Stomach smooth muscle (tissue), 2 donors: ENCODE measurements at regions not wholly inside any gene's neighbourhood (a gene's known extent, or its start where the extent isn't known, plus 50 kb on each side); places are given as distances from the start of the nearest gene placed in this dataset.

Source experiments
- H3K27ac ChIP-seq: one replicate; pipeline ENCODE4 v1.7.0; 2013; ENCODE audit warnings: mild to moderate bottlenecking, low read length, inconsistent platforms
- H3K27me3 ChIP-seq, 2 donors: one replicate each; pipeline ENCODE4 v1.7.0; 2013; ENCODE audit warnings: low read length in 2 of 2; ENCODE audit not compliant: insufficient read depth in 2 of 2, control insufficient read depth in 1 of 2
- H3K36me3 ChIP-seq, 2 donors: one replicate each; pipeline ENCODE4 v1.7.0; 2013; ENCODE audit warnings: low read length in 2 of 2; ENCODE audit not compliant: control insufficient read depth in 2 of 2, insufficient read depth in 2 of 2
- H3K4me1 ChIP-seq: one replicate; pipeline ENCODE4 v1.7.0; 2013; ENCODE audit warnings: low read length; ENCODE audit not compliant: control insufficient read depth, insufficient read depth
- H3K4me3 ChIP-seq, 2 donors: one replicate each; pipeline ENCODE4 v1.7.0; 2013; ENCODE audit warnings: low read length in 2 of 2
- H3K9ac ChIP-seq, 2 donors: one replicate each; pipeline ENCODE4 v1.7.0; 2013; ENCODE audit warnings: low read length in 2 of 2, mild to moderate bottlenecking in 1 of 2
- H3K9me3 ChIP-seq, 2 donors: one replicate each; pipeline ENCODE4 v1.7.0; 2013; ENCODE audit warnings: low read length in 2 of 2; ENCODE audit not compliant: control insufficient read depth in 2 of 2
- donor health status: healthy.
- donor health status: Pancreatic carcinoma.

DNA sequence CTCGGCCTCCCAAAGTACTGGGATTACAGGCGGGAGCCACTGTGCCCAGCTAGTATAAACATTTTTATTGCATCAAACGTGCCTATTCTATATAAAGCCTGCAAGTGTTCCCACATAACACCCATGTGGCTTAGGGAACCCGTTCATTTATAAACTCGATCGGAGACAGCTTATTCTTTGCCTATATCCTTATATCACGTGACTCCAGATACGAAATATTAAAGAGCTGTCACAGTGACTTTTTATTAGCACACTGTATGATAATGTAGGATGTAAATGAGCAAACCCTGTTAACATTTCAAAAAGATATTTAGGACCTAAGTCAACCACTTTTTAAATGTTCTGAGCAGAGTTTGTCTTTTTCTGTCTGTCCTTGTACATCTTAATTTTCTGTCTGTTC, 642.9 kb upstream of the ADARB2 start:
- Histone ChIP-seq H3K27me3 (peaks cover 0 to 2% of the 10 kb centered on the region in 2 donors), H3K4me1 (no peaks in the 10 kb centered on the region), H3K9ac (no peak overlapping the region), H3K4me3 (no peak overlapping the region), H3K9me3 (no peaks in the 10 kb centered on the region), H3K36me3 (no peaks in the 10 kb centered on the region), H3K27ac (no peak overlapping the region)

DNA sequence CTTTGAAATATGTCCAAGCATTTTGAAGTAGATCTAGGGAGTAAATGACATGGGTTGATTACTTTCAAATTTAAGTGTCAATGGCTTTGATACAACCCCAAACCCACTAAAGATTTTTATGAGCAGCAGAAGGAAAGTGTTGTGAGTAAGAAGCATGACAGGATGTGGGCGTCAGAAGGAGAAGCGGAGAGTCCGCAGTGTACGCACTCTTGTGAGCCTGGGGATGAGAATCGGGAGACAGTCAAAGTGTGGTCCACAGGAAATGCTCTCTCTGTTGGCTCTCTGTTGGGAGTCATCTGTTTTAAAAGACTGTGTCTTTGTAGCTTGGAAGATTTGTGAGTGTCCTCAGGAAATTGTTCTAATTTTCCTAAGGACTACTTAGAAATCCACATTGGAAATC, 629.8 kb upstream of the ADARB2 start:
- Histone ChIP-seq H3K36me3 (no peaks in the 10 kb centered on the region), H3K27ac (no peak overlapping the region), H3K9ac (no peak overlapping the region), H3K4me1 (no peaks in the 10 kb centered on the region), H3K27me3 (peaks cover 0 to 5% of the 10 kb centered on the region in 2 donors), H3K9me3 (peaks cover 8 to 9% of the 10 kb centered on the region in 2 donors), H3K4me3 (no peak overlapping the region)

DNA sequence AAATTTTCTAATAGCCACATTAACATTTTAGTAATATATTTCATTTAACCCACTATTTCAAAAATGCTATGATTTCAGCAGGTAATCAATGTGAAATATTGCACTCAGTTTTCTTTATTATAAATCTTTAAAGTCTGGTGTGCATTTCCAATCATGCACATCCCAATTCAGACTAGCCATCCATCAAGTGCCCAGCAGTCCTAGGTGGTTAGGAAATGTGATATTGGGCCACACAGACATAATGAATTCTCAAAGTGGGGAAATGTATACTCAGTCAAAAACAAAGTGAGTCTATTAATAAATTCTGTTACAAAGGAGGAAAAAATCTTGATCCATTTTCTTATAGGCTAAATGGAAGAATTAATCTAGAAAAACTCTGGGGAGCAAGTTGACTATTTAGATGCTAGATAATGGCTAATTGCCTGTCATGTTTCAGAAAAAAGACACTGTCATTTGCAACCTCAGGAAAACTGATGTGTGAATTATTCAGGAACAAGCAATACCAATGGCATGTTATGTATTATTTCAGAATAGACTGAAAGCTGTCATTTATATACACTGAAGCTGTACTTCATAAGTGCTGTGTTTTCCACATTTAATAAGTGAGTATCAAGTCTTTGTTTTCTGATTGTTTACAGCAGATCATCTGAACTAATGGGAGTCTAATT, 629.1 kb upstream of the ADARB2 start:
- Histone ChIP-seq H3K27ac (no peak overlapping the region), H3K27me3 (peaks cover 0 to 5% of the 10 kb centered on the region in 2 donors), H3K4me3 (no peak overlapping the region), H3K9ac (no peak overlapping the region), H3K4me1 (no peaks in the 10 kb centered on the region), H3K9me3 (peaks cover 8 to 9% of the 10 kb centered on the region in 2 donors), H3K36me3 (no peaks in the 10 kb centered on the region)

DNA sequence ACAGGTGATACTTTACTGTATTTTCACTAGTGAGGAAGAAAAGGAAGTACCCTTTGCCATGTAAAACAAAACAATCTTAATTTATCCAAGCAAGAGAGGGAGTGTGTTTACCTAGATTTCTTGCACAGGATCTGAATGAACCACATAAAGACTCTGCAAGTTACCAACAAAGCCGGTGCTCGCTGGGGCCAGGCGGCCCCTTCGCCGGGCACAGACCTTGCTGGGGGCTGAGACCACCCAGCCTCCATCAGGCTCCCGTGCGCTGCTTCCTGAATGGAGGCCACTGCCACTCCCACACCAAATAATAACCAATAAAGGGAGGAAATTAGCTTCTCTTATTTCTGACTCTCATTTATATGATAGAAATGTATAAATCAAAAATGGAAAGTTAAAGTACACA, 625.0 kb upstream of the ADARB2 start:
- no peaks in the 10 kb centered on the region for H3K9me3 ChIP-seq
- H3K4me3 ChIP-seq: no peak overlapping the region
- no peak overlapping the region for H3K9ac ChIP-seq
- H3K27me3 ChIP-seq: peaks cover 0 to 3% of the 10 kb centered on the region in 2 donors
- H3K36me3 ChIP-seq: no peaks in the 10 kb centered on the region
- H3K4me1 ChIP-seq: no peaks in the 10 kb centered on the region
- no peak overlapping the region for H3K27ac ChIP-seq

DNA sequence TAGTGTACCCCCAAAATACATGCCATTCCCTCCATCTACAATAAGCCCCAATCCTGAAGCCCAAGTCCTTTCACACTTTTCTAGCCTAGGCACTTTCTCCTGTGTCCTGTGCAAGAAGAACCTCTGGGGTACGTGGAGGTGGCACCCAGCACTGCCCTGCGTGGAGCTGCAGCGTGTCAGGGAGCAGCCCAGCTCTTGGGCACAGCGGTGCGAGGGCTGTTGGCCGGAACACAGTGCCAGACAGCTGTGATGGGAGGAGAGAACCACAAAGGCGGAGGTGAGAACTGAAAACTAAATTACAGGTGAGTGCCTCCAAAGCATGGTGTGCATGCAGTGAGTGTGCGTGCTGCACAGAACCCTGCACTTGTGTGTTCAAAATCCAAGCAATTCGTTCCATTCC, 621.3 kb upstream of the ADARB2 start:
- H3K9ac ChIP-seq: no peak overlapping the region
- no peaks in the 10 kb centered on the region for H3K4me1 ChIP-seq
- no peaks in the 10 kb centered on the region for H3K9me3 ChIP-seq
- no peaks in the 10 kb centered on the region for H3K36me3 ChIP-seq
- H3K27me3 ChIP-seq: peaks cover 0 to 3% of the 10 kb centered on the region in 2 donors
- no peak overlapping the region for H3K27ac ChIP-seq
- no peak overlapping the region for H3K4me3 ChIP-seq

DNA sequence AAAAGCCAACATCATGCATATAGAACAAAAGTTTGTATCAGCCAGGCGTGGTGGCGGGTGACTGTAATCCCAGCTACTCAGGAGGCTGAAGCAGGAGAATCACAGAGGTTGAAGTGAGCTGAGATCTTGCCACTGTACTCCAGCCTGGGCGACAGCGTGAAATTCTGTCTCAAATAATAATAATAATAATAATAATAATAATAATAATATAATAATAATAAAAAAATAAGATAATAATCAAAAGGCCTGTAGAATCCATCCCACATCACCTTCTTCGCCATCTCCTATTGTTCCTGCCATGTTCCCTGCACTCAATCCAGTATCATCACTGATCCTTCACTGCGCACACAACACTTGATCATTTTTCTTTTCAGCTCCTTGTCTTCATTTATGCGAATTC, 619.3 kb upstream of the ADARB2 start:
- H3K9ac ChIP-seq: no peak overlapping the region
- no peak overlapping the region for H3K27ac ChIP-seq

DNA sequence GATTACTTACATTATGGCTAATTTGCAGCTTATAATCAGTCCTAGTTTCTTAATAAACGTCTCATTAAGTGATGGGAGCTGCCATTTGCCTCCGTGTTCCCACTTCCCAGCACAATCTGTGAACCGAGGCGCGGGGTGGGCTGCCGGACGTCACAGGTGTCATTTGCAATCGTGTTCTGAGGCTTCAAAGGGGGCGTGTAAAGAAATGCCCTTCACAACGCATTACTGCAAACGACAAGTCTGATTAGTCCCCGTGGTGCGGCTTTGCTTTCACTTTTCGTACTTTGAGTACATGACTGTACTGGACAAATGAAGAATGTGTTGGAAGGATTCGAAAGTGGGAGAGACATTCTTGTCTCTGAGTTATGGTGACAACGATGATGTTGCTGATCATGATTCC, 614.2 kb upstream of the ADARB2 start:
- H3K27me3 ChIP-seq: no peaks in the 10 kb centered on the region
- H3K9ac ChIP-seq: no peak overlapping the region

More for the DNA sequence above, 619.3 kb upstream of the ADARB2 start:
- H3K27me3 ChIP-seq: peaks cover 0 to 3% of the 10 kb centered on the region in 2 donors
- H3K9me3 ChIP-seq: no peaks in the 10 kb centered on the region
- H3K4me1 ChIP-seq: no peaks in the 10 kb centered on the region
- H3K36me3 ChIP-seq: no peaks in the 10 kb centered on the region
- H3K4me3 ChIP-seq: no peak overlapping the region

DNA sequence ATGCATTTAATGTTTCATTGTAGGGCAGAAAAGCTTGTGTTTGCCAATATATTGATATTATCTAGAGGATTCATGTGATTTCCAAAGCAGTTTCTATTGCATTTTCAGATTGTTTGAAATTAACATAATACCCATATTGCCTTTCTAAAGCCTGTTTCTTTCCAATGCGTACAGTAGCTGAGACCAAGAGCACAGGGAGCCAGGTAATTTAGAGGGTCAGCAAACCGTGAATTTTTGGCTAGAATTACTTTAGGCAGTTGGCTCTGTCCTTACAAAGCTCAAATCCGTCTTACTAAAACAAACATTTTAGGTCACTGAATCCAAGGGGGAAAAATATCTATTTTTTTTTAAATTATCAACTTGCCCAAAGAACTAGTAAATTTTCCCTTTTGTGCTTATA, 604.9 kb upstream of the ADARB2 start:
- Histone ChIP-seq H3K27ac (no peak overlapping the region), H3K36me3 (no peaks in the 10 kb centered on the region), H3K27me3 (no peaks in the 10 kb centered on the region), H3K4me3 (no peak overlapping the region), H3K4me1 (no peaks in the 10 kb centered on the region), H3K9ac (no peak overlapping the region), H3K9me3 (no peaks in the 10 kb centered on the region)

More for the DNA sequence above, 614.2 kb upstream of the ADARB2 start:
- H3K4me3 ChIP-seq: no peak overlapping the region
- H3K9me3 ChIP-seq: no peaks in the 10 kb centered on the region
- no peak overlapping the region for H3K27ac ChIP-seq
- H3K4me1 ChIP-seq: no peaks in the 10 kb centered on the region
- no peaks in the 10 kb centered on the region for H3K36me3 ChIP-seq

DNA sequence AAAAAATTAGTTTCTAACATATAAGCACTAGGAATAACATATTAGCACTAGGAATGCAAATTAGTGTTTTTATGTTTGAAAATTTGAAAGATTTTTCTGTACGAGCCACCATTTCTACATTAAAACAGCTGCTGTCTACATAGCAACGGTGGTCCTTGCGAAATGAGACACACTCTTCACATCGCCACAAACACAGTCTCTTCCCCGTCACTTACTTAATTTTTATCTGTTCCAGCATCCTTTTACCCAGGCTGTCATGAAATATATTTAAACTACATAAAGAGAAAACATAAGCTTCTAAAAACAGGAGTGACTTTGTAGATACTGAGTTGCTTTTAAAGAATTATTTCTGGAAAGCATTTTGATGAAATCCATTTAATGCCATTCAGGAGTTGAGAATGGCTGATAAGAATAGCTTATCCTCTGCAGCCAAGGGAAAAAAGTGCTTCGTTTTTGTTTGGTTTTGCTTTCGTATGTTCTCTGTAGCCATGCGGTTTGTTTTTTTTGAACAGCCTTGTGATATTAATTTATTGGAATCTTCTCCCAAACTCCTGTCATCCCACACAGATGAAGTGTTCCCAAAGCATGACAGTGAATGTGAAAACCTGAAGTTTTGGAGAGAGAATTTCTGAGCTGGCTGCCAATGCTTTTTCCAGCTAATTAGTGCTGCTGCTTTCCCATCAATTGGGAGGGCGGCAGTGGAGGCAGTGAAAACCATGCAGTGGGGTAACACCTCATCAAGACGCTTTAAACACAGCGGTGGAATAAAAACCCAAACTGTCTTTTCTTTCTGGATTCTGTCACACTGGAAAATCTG, 603.7 kb upstream of the ADARB2 start:
- H3K4me3 ChIP-seq: no peak overlapping the region
- H3K36me3 ChIP-seq: no peaks in the 10 kb centered on the region
- no peak overlapping the region for H3K9ac ChIP-seq
- no peaks in the 10 kb centered on the region for H3K9me3 ChIP-seq
- no peaks in the 10 kb centered on the region for H3K4me1 ChIP-seq
- no peaks in the 10 kb centered on the region for H3K27me3 ChIP-seq
- H3K27ac ChIP-seq: no peak overlapping the region

DNA sequence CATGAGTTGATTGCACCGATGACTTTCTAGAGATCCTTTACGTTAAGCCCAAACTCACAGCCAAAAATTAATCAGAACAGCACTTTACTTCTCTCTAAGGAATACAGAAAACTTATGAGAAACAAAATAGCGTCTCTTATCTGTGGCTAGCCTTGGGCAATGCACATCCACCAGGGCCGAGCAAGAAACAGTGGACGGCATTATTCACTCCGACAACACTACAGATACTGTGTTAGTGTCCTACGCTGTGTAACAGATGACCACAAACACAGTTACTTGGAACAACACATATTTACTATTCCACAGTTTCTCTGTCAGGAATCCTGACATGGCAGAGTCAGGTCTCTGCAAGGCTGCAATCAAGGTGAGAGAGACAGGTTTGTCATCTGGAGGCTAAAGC, 598.3 kb upstream of the ADARB2 start:
- H3K9me3 ChIP-seq: no peaks in the 10 kb centered on the region
- no peaks in the 10 kb centered on the region for H3K4me1 ChIP-seq
- H3K4me3 ChIP-seq: no peak overlapping the region
- no peak overlapping the region for H3K9ac ChIP-seq
- H3K27ac ChIP-seq: no peak overlapping the region
- H3K27me3 ChIP-seq: no peaks in the 10 kb centered on the region
- H3K36me3 ChIP-seq: no peaks in the 10 kb centered on the region

DNA sequence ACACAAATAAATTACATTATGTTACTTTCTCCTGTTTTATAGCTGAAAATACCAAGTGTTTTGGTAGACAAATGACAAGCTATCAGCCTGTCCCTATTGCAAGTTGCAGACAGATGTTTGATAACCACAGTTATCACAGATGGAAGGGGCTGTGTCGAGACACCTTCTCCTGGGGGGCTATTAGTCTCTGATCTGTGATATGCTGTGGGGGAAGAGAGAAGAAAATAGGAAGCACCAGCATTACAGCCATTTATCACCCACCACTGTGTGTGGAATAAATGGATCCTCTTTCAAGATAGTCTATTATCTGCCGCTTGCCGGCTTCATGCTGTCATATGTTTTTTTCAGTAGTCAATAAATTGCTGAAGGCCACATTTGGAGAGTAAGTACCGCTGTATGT, 597.2 kb upstream of the ADARB2 start:
- Histone ChIP-seq H3K9me3 (no peaks in the 10 kb centered on the region), H3K9ac (no peak overlapping the region), H3K27me3 (no peaks in the 10 kb centered on the region), H3K27ac (no peak overlapping the region), H3K36me3 (no peaks in the 10 kb centered on the region), H3K4me3 (no peak overlapping the region), H3K4me1 (no peaks in the 10 kb centered on the region)
